Stimulated activated CD8-positive, alpha-beta memory T cell treated with anti-CD3 and anti-CD28 coated beads, Interleukin-7, amount 100 ng/mL, for 24 hours (primary cell): ENCODE measurements at regions not wholly inside any gene's neighbourhood (a gene's known extent, or its start where the extent isn't known, plus 50 kb on each side); places are given as distances from the start of the nearest gene placed in this dataset.
A peak's percentile ranks its signal among the peaks of the same experiment; 100 is the strongest.
"Not testable (repeated sequence)": the region's sequence is repeated elsewhere in the genome, so short reads cannot be mapped to it uniquely, and the experiment has no call there.

Experiments
- DNase-seq: peaks from one replicate; pipeline ENCODE4 v3.0.0-alpha.2; 2020; ENCODE audit warnings: low read depth

GRCh38 chr16:88242312-88243295 is 140.2 kb upstream of the ZNF469 start:
- DNase-seq, result not testable (repeated sequence)

GRCh38 chr16:88243921-88244320 is 138.8 kb upstream of the ZNF469 start:
- DNase-seq, result not testable (repeated sequence)

- not testable (repeated sequence) for DNase-seq
Measured at GRCh38 chr16:88245241-88246081, 137.3 kb upstream of the ZNF469 start.

GRCh38 chr16:88246955-88247582 is 135.7 kb upstream of the ZNF469 start:
- not testable (repeated sequence) for DNase-seq

GRCh38 chr16:88247583-88247966 is 135.2 kb upstream of the ZNF469 start:
- not testable (repeated sequence) for DNase-seq

- DNase-seq, result not testable (repeated sequence)
Measured at GRCh38 chr16:88248761-88249160, 134.0 kb upstream of the ZNF469 start.

GRCh38 chr16:88250381-88250780 is 132.4 kb upstream of the ZNF469 start:
- not testable (repeated sequence) for DNase-seq

- not testable (repeated sequence) for DNase-seq
Measured at GRCh38 chr16:88252057-88252794, 130.5 kb upstream of the ZNF469 start.

GRCh38 chr16:88258141-88258540 is 124.6 kb upstream of the ZNF469 start:
- DNase-seq, result not testable (repeated sequence)

- not testable (repeated sequence) for DNase-seq
Measured at GRCh38 chr16:88258764-88259525, 123.8 kb upstream of the ZNF469 start.

GRCh38 chr16:88259538-88259937 is 123.2 kb upstream of the ZNF469 start:
- DNase-seq, result not testable (repeated sequence)

GRCh38 chr16:88260146-88260545 is 122.6 kb upstream of the ZNF469 start:
- DNase-seq, result not testable (repeated sequence)

- DNase-seq, result not testable (repeated sequence)
Measured at GRCh38 chr16:88260881-88261665, 121.7 kb upstream of the ZNF469 start.

- not testable (repeated sequence) for DNase-seq
Measured at GRCh38 chr16:88261814-88262605, 120.7 kb upstream of the ZNF469 start.

GRCh38 chr16:88262858-88263563 is 119.7 kb upstream of the ZNF469 start:
- DNase-seq, result not testable (repeated sequence)

- DNase-seq, result not testable (repeated sequence)
Measured at GRCh38 chr16:88263681-88264287, 119.0 kb upstream of the ZNF469 start.

- DNase-seq, result peak; percentile 20
Measured at GRCh38 chr16:88264641-88265285, 118.0 kb upstream of the ZNF469 start.
